GM19328 (cell line): ENCODE measurements at regions not wholly inside any gene's neighbourhood (a gene's known extent, or its start where the extent isn't known, plus 50 kb on each side); places are given as distances from the start of the nearest gene placed in this dataset.
"Not testable (repeated sequence)": the region's sequence is repeated elsewhere in the genome, so short reads cannot be mapped to it uniquely, and the experiment has no call there.

ENCODE experiments used
- ATAC-seq: cut with Tn5 transposase; IDR thresholded peaks from one replicate; pipeline ENCODE4 v1.9.1; 2021; ENCODE audit warnings: mild to moderate bottlenecking, moderate library complexity; ENCODE audit not compliant: unreplicated experiment

GRCh38 chr7:98727146-98727709 lies 110.1 kb downstream of the NPTX2 start:
- no peak for ATAC-seq

GRCh38 chr7:98728555-98728954 lies 111.5 kb downstream of the NPTX2 start:
- ATAC-seq = no peak

- ATAC-seq = no peak
Observed at GRCh38 chr7:98729121-98729520, 112.0 kb downstream of the NPTX2 start.

- ATAC-seq = no peak
Observed at GRCh38 chr7:98730326-98730725, 113.2 kb downstream of the NPTX2 start.

GRCh38 chr7:98731651-98732050 lies 114.6 kb downstream of the NPTX2 start:
- no peak for ATAC-seq

GRCh38 chr7:98733036-98733435 lies 116.0 kb downstream of the NPTX2 start:
- ATAC-seq = no peak

GRCh38 chr7:98735801-98736200 lies 118.7 kb downstream of the NPTX2 start:
- ATAC-seq = no peak

- not testable (repeated sequence) for ATAC-seq
Observed at GRCh38 chr7:98736461-98736860, 119.4 kb downstream of the NPTX2 start.

- ATAC-seq = no peak
Observed at GRCh38 chr7:98737176-98737575, 120.1 kb downstream of the NPTX2 start.

- ATAC-seq = no peak
Observed at GRCh38 chr7:98740643-98741042, 123.6 kb downstream of the NPTX2 start.

GRCh38 chr7:98745722-98746318 lies 124.0 kb downstream of the TMEM130 start:
- ATAC-seq = no peak

- no peak for ATAC-seq
Observed at GRCh38 chr7:98748090-98748489, 121.7 kb downstream of the TMEM130 start.

GRCh38 chr7:98753176-98753575 lies 116.6 kb downstream of the TMEM130 start:
- ATAC-seq = no peak

GRCh38 chr7:98753989-98754479 lies 115.8 kb downstream of the TMEM130 start:
- no peak for ATAC-seq

GRCh38 chr7:98755138-98755898 lies 114.5 kb downstream of the TMEM130 start:
- no peak for ATAC-seq

- ATAC-seq = no peak
Observed at GRCh38 chr7:98758157-98758556, 111.7 kb downstream of the TMEM130 start.

- no peak for ATAC-seq
Observed at GRCh38 chr7:98760201-98760651, 109.6 kb downstream of the TMEM130 start.

- ATAC-seq = no peak
Observed at GRCh38 chr7:98761225-98761624, 108.6 kb downstream of the TMEM130 start.

- ATAC-seq = no peak
Observed at GRCh38 chr7:98762620-98763019, 107.2 kb downstream of the TMEM130 start.

- no peak for ATAC-seq
Observed at GRCh38 chr7:98763441-98763840, 106.4 kb downstream of the TMEM130 start.

GRCh38 chr7:98764946-98765345 lies 104.9 kb downstream of the TMEM130 start:
- ATAC-seq = no peak

GRCh38 chr7:98770085-98770484 lies 99.7 kb downstream of the TMEM130 start:
- not testable (repeated sequence) for ATAC-seq
